Esophagus squamous epithelium (tissue), 5 donors: ENCODE measurements at regions not wholly inside any gene's neighbourhood (a gene's known extent, or its start where the extent isn't known, plus 50 kb on each side); places are given as distances from the start of the nearest gene placed in this dataset.

Experiments used
- DNase-seq: peaks from one replicate; lab custom pipeline; 2025; lab: John Stamatoyannopoulos, UW
- H3K27ac ChIP-seq, 4 donors: fragments of 200-600 bp; sonication (generic); one replicate each; pipeline ENCODE4 v1.5.1; 2016 to 2019; ENCODE audit warnings: mild to moderate bottlenecking in 1 of 4
- H3K27me3 ChIP-seq, 4 donors: fragments of 200-600 bp; sonication (generic); 1 replicate in 3 of 4; 2 replicates in 1 of 4; pipeline versions ENCODE4 v1.5.1 to v1.6.0; 2017 to 2021; ENCODE audit warnings: antibody characterized with exemption in 1 of 4
- H3K36me3 ChIP-seq, 3 donors: fragments of 200-600 bp; sonication (generic); one replicate each; pipeline ENCODE4 v1.5.1; 2016 to 2019
- H3K4me1 ChIP-seq, 3 donors: fragments of 200-600 bp; sonication (generic); one replicate each; pipeline ENCODE4 v1.5.1; 2017 to 2019
- H3K4me3 ChIP-seq, 4 donors: fragments of 200-600 bp; sonication (generic); 1 replicate in 3 of 4; 2 replicates in 1 of 4; pipeline ENCODE4 v1.5.1; 2016 to 2019; ENCODE audit warnings: mild to moderate bottlenecking in 2 of 4, moderate library complexity in 1 of 4
- H3K9me3 ChIP-seq, 3 donors: fragments of 200-600 bp; sonication (generic); one replicate each; pipeline ENCODE4 v1.5.1; 2016 to 2019
- CTCF ChIP-seq, 6 experiments: fragments of 450-650 bp in 4 of 6; fragments of 200-600 bp in 2 of 6; sonication (generic) in 2 of 6; IDR thresholded peaks; one replicate each; pipeline ENCODE4 v1.5.1; 2016 to 2019; ENCODE audit warnings: antibody characterized with exemption in 6 of 6, mild to moderate bottlenecking in 4 of 6, moderate library complexity in 4 of 6
- POLR2A ChIP-seq, 4 donors: fragments of 450-650 bp; IDR thresholded peaks; one replicate each; pipeline ENCODE4 v1.6.1; 2017; ENCODE audit warnings: antibody characterized with exemption in 4 of 4, mild to moderate bottlenecking in 4 of 4, moderate library complexity in 3 of 4
- WGBS, 2 donors: methylation state at CpG; one replicate each; pipeline ENCODE4 v1.1.5; 2018; 5-methylcytosine and 5-hydroxymethylcytosine counted together
- intact Hi-C: fragments of 100-400 bp; cut with DNase I; formaldehyde crosslinking; loops from one replicate; pipeline ENCODE4 v1.15.0; 2022
- donor health status: DM: yes; HTN: yes; CAD: no.

- Histone ChIP-seq H3K36me3 (no peaks in the 10 kb centered on the region), H3K27ac (no peak overlapping the region), H3K4me3 (no peak overlapping the region), H3K9me3 (no peaks in the 10 kb centered on the region), H3K27me3 (no peaks in the 10 kb centered on the region), H3K4me1 (peaks cover 0 to 55% (median 24%) of the 10 kb centered on the region in 3 donors)
- TF ChIP-seq POLR2A (IDR thresholded peaks at IDR 0.05) (no peak), CTCF (IDR thresholded peaks at IDR 0.05) (no peak)
- DNase-seq, result no peak
- intact Hi-C loops, result no loop called here
- WGBS, 2 donors, result 89 to 93% methylated on average over 3 of the region's 3 CpGs
These were observed 102.6 kb upstream of the PPP2R5A start for GRCh38 chr1:212182579-212182978.

- Histone ChIP-seq H3K27me3 (no peaks in the 10 kb centered on the region), H3K4me1 (peaks cover 0 to 45% (median 23%) of the 10 kb centered on the region in 3 donors), H3K9me3 (no peaks in the 10 kb centered on the region), H3K27ac (peak overlapping the region in 2 of 4 donors; percentile 23 to 25), H3K4me3 (no peak overlapping the region), H3K36me3 (no peaks in the 10 kb centered on the region)
- intact Hi-C loops, result no loop called here
- 43 to 52% methylated on average over 8 of the region's 8 CpGs for WGBS, 2 donors
- no peak for TF ChIP-seq POLR2A (IDR thresholded peaks at IDR 0.05)
- no peak for DNase-seq
These were observed 98.6 kb upstream of the PPP2R5A start for GRCh38 chr1:212186427-212187207.

- peak overlapping the region in 2 of 4 donors; percentile 22 to 50 for H3K27ac ChIP-seq
- 53 to 68% methylated on average over 4 to 6 of the region's 6 CpGs for WGBS, 2 donors
- peaks cover 0 to 45% (median 23%) of the 10 kb centered on the region in 3 donors for H3K4me1 ChIP-seq
- no peaks in the 10 kb centered on the region for H3K9me3 ChIP-seq
- H3K4me3 ChIP-seq, result no peak overlapping the region
- no peak for TF ChIP-seq POLR2A (IDR thresholded peaks at IDR 0.05)
- no peak for TF ChIP-seq CTCF (IDR thresholded peaks at IDR 0.05)
- H3K27me3 ChIP-seq, result no peaks in the 10 kb centered on the region
- intact Hi-C loops, result no loop called here
- no peak for DNase-seq
- H3K36me3 ChIP-seq, result no peaks in the 10 kb centered on the region
These were observed 96.4 kb upstream of the PPP2R5A start for GRCh38 chr1:212188599-212189351.

GRCh38 chr1:212189352-212189738 lies 95.9 kb upstream of the PPP2R5A start:
- Histone ChIP-seq H3K36me3 (no peaks in the 10 kb centered on the region), H3K4me3 (no peak overlapping the region), H3K9me3 (no peaks in the 10 kb centered on the region), H3K27me3 (no peaks in the 10 kb centered on the region), H3K4me1 (peaks cover 0 to 39% (median 23%) of the 10 kb centered on the region in 3 donors), H3K27ac (peak overlapping the region in 1 of 4 donors; percentile 50)
- TF ChIP-seq CTCF (IDR thresholded peaks at IDR 0.05) (no peak), POLR2A (IDR thresholded peaks at IDR 0.05) (no peak)
- 72 to 75% methylated on average over 2 of the region's 3 CpGs for WGBS, 2 donors
- intact Hi-C loops, result no loop called here
- no peak for DNase-seq

GRCh38 chr1:212190169-212190568 lies 95.0 kb upstream of the PPP2R5A start:
- intact Hi-C loops, result no loop called here
- Histone ChIP-seq H3K27ac (no peak overlapping the region), H3K4me1 (peaks cover 0 to 37% (median 23%) of the 10 kb centered on the region in 3 donors), H3K27me3 (no peaks in the 10 kb centered on the region), H3K9me3 (no peaks in the 10 kb centered on the region), H3K36me3 (no peaks in the 10 kb centered on the region), H3K4me3 (no peak overlapping the region)
- 66 to 85% methylated on average over 5 to 10 of the region's 17 CpGs for WGBS, 2 donors
- no peak for DNase-seq
- TF ChIP-seq POLR2A (IDR thresholded peaks at IDR 0.05) (no peak), CTCF (IDR thresholded peaks at IDR 0.05) (no peak)
